ENCODE measurements at regions not wholly inside any gene's neighbourhood (a gene's known extent, or its start where the extent isn't known, plus 50 kb on each side); places are given as distances from the start of the nearest gene placed in this dataset.

- no peak for DNase-seq (ENCODE audit: low spot score)
Measured at GRCh38 chr3:94996743-94997142, 933.9 kb downstream of the NSUN3 start.

GRCh38 chr3:95002438-95003046 lies 939.7 kb downstream of the NSUN3 start:
- DNase-seq (ENCODE audit: low spot score), result no peak

- no peak for DNase-seq (ENCODE audit: low spot score)
Measured at GRCh38 chr3:95028688-95029087, 965.8 kb downstream of the NSUN3 start.

- no peak for DNase-seq (ENCODE audit: low spot score)
Measured at GRCh38 chr3:95029644-95030043, 966.8 kb downstream of the NSUN3 start.

GRCh38 chr3:95036526-95037021 lies 973.7 kb downstream of the NSUN3 start:
- no peak for DNase-seq (ENCODE audit: low spot score)

- no peak for DNase-seq (ENCODE audit: low spot score)
Measured at GRCh38 chr3:95037097-95037496, 974.2 kb downstream of the NSUN3 start.

GRCh38 chr3:95037927-95038326 lies 975.1 kb downstream of the NSUN3 start:
- DNase-seq (ENCODE audit: low spot score), result no peak

GRCh38 chr3:95044101-95044500 lies 981.2 kb downstream of the NSUN3 start:
- DNase-seq (ENCODE audit: low spot score), result no peak

GRCh38 chr3:95048564-95048963 lies 985.7 kb downstream of the NSUN3 start:
- DNase-seq (ENCODE audit: low spot score), result no peak

GRCh38 chr3:95049841-95050240 lies 987.0 kb downstream of the NSUN3 start:
- DNase-seq (ENCODE audit: low spot score), result no peak

- DNase-seq (ENCODE audit: low spot score), result no peak
Measured at GRCh38 chr3:95055288-95055687, 992.4 kb downstream of the NSUN3 start.

- DNase-seq (ENCODE audit: low spot score), result no peak
Measured at GRCh38 chr3:95082191-95082590, 1019.3 kb downstream of the NSUN3 start.

GRCh38 chr3:95084738-95085137 lies 1021.9 kb downstream of the NSUN3 start:
- no peak for DNase-seq (ENCODE audit: low spot score)

GRCh38 chr3:95088464-95088863 lies 1025.6 kb downstream of the NSUN3 start:
- no peak for DNase-seq (ENCODE audit: low spot score)

GRCh38 chr3:95097493-95097892 lies 1034.6 kb downstream of the NSUN3 start:
- no peak for DNase-seq (ENCODE audit: low spot score)

GRCh38 chr3:95120921-95121320 lies 1058.1 kb downstream of the NSUN3 start:
- no peak for DNase-seq (ENCODE audit: low spot score)

- no peak for DNase-seq (ENCODE audit: low spot score)
Measured at GRCh38 chr3:95123104-95123503, 1060.2 kb downstream of the NSUN3 start.

- no peak for DNase-seq (ENCODE audit: low spot score)
Measured at GRCh38 chr3:95134693-95135413, 1072.0 kb downstream of the NSUN3 start.

GRCh38 chr3:95148107-95148506 lies 1085.2 kb downstream of the NSUN3 start:
- DNase-seq (ENCODE audit: low spot score), result no peak

- no peak for DNase-seq (ENCODE audit: low spot score)
Measured at GRCh38 chr3:95151590-95151989, 1088.7 kb downstream of the NSUN3 start.

GRCh38 chr3:95154766-95155165 lies 1091.9 kb downstream of the NSUN3 start:
- no peak for DNase-seq (ENCODE audit: low spot score)

- DNase-seq (ENCODE audit: low spot score), result no peak
Measured at GRCh38 chr3:95162794-95163193, 1099.9 kb downstream of the NSUN3 start.

- DNase-seq (ENCODE audit: low spot score), result no peak
Measured at GRCh38 chr3:95167748-95168147, 1104.9 kb downstream of the NSUN3 start.

- DNase-seq (ENCODE audit: low spot score), result no peak
Measured at GRCh38 chr3:95168526-95168925, 1105.7 kb downstream of the NSUN3 start.

All from D341Med (cell line).